GM19438 (cell line): ENCODE measurements at regions not wholly inside any gene's neighbourhood (a gene's known extent, or its start where the extent isn't known, plus 50 kb on each side); places are given as distances from the start of the nearest gene placed in this dataset.

ENCODE experiments used
- ATAC-seq: cut with Tn5 transposase; IDR thresholded peaks from one replicate; pipeline ENCODE4 v1.9.1; 2021; ENCODE audit warnings: low read depth; ENCODE audit not compliant: unreplicated experiment

DNA sequence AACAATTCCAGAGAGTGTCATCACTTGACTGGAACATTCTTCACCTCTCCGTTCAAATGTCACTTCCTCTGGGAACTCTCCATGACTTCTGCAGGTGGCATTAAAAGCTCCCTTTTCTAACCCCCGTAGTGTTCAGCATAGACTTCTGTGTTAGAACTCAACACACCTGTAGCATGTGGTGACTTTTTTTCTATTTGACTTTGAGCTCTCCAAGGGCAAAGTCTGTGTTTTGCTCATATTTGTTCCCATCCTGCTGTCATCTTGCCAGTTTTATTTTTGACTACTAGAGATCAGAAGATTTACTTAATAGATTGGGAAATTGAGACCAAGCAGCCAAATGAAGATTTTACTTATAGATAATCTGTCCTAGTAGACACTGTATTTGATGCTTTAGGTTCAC lies 367.1 kb downstream of the INSC start:
- ATAC-seq: no peak

DNA sequence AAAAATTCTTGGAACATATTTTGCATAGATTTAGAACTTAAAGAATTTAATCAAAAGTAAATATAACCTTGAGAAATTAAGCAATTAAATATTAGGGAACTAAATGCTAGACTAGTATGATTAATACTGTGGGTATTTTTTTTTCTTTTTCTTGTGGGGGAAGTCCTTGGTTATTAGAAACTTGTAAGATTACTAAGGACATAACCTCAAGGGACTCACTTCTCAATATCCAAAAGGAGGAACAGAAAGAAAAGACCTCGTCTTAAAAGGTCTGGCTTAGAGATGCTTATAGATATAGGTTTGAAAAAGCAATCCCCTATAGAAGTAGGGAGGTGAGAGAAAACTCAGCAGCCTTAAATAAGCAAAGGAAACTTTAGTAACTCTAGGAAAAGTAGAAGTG lies 368.5 kb downstream of the INSC start:
- no peak for ATAC-seq

DNA sequence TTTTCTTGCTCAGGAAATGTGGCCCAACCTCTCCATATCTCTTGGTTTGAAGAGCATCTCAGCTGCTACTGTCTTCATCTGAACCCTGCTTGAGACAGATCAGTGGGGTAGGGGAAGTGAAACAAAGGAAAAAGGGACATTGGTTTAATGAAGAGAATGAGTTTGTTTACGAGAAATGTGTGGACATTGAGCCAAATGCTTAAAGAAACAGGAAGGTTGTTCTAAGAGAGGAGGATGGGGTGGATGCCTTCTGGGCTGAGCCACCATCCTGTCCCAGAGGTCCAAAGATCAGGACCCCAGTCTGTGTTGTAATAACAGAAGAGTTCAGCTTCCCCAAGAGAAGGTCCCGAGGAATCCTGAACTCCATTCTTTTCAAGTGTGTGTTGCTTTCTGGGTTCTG lies 369.7 kb downstream of the INSC start:
- no peak for ATAC-seq

- no peak for ATAC-seq
These were observed 370.7 kb downstream of the INSC start for GRCh38 chr11:15485432-15485831.

DNA sequence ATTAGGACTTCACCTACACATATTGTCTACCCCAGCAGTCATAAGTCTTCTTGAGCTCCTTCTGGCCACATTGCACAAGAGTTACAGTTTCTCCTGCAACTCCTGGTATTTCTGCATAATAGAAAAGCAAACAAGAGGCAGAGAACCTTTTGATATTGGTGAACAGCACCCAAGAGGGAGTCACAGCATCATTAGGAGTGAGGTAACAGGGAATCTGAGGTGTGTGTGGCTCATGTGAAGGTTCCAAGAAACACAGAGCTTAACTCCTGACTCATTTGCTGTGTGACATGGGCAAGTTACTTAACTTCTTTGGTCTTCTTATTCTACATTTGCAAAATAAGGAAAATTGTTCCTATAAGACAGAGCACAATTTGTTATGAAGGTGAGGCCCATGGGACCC lies 374.6 kb downstream of the INSC start:
- no peak for ATAC-seq

DNA sequence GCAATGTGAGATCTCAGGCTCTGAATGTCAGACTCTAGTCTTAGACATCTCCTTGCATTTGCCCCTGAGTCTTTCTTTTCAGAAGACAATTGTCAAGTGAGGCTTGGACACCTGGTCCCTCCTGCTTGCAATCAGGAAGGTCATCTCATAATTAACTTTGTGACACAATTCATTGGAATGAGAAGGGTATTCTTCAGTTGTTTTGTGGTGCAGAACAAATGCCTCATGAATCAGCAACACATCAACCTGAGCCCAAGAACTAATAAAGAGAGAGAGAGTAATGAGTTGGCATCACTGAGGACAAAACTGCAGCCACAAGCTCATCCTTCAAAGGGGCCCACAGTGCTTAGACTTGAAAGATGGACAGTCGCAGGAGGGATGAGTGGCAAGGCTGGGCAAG lies 375.8 kb downstream of the INSC start:
- ATAC-seq: no peak

- no peak for ATAC-seq
These were observed 378.3 kb downstream of the INSC start for GRCh38 chr11:15493066-15493465.

DNA sequence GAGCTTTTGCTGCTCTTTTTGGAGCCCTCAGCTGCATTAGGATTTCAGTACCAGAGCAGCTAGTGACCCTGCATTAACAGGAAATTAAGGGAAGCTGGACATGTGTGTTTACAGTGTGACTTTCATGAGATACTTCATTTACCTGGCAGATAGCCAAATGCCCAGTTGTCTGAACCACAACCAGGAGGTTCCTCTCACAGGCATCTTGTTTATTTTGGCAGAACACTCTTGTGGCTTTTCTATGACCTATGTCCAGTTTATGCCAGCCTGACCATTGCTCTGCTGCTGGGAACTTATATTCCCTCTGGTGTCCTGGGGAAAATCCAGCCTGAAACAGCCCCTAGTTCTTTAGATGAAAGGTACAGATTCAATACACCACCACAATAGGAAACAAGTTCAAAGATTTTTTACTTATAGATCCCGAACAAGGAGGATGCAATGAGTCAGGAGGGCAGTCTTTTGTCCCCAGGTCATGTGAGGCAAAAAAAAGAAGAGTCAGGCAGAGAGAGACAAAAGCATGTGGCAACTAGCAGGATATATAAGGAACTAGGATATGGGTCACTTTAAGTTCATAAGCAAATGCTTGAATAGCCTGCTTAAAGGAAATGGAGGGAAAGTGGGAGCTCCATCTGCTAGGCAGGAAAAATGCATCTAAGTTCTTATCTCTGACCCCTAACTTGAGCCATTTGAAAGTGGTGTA lies 379.3 kb downstream of the INSC start:
- no peak for ATAC-seq

DNA sequence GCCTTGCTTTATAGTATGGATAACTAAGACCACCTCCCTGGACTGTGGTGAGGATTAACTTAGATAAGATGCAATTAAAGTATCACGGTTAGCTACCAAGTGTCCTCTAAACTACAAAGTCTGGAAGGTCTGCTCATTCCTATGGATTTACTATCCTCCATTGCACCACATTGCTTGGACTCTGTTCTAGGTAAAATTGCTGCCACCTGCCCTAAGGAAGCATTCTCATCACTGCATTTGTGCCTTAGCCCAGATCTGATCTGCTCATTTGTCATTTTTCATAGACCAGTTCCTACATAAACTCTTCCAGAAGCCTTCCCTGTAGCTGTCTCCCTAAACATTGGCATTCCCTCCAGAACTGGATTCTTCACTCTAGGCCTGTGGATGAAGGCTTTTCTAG lies 380.0 kb downstream of the INSC start:
- no peak for ATAC-seq

- no peak for ATAC-seq
These were observed 380.7 kb downstream of the INSC start for GRCh38 chr11:15495462-15495861.

DNA sequence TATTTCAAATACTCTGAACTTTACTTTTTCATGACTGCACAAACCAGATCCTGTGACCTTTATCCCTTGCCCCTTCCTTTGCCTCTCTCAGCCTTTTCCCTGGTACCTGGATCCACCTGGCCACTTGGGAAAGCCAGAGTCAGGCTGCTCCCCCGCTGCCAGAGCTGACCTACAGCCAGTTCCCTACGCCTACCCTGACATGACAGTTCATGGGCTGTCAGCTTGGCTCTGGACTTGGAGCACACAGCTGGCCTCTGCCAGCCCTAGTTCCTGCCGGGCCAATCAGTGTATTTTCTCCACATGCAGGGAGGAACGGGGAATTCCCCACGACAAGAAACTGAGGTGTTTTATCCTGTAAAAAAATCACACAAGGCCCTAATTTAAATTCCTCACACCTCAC lies 382.6 kb downstream of the INSC start:
- ATAC-seq: no peak

GRCh38 chr11:15499674-15500073 lies 385.0 kb downstream of the INSC start:
- ATAC-seq: no peak

DNA sequence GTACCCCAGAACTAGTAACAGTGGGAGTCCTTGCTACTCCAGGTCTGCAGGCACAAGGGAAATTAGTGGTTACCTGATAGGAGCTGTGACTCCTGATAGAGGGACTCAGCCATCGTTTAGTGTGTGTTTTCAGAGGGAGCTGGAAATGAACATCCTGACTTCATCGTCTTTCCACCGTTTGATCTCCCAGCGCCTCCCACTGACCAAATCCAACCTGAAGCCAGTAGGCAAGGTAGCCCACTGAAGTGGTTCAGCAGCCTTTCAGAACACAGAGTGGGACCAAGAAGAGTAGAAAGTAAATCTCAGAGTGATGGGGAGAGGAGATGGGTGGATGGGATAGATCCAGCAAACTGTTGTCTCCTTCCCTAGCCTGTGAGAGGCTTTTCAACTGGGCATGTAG lies 385.9 kb downstream of the INSC start:
- no peak for ATAC-seq

- ATAC-seq: no peak
These were observed 386.8 kb downstream of the INSC start for GRCh38 chr11:15501566-15501965.

DNA sequence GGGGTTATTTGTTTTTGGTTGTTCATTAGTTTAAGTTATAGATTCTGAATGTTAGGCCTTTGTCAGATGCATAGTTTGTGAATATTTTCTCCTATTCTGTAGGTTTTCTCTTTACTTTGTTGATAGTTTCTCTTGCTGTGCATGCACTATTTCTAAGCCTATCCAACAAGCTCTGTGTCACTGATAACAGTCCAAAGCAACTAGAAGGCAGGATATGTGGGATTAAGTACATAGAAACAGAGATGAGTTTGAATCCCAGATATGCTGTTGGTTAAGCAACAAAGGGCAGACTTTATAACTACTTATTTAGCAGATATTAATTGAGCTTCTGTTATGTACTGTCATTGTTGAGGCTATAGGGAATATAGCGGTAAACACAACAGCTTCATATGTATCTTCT lies 390.4 kb downstream of the INSC start:
- no peak for ATAC-seq

- no peak for ATAC-seq
These were observed 392.9 kb downstream of the INSC start for GRCh38 chr11:15507592-15507991.

- ATAC-seq: no peak
These were observed 394.4 kb downstream of the INSC start for GRCh38 chr11:15509082-15509481.

DNA sequence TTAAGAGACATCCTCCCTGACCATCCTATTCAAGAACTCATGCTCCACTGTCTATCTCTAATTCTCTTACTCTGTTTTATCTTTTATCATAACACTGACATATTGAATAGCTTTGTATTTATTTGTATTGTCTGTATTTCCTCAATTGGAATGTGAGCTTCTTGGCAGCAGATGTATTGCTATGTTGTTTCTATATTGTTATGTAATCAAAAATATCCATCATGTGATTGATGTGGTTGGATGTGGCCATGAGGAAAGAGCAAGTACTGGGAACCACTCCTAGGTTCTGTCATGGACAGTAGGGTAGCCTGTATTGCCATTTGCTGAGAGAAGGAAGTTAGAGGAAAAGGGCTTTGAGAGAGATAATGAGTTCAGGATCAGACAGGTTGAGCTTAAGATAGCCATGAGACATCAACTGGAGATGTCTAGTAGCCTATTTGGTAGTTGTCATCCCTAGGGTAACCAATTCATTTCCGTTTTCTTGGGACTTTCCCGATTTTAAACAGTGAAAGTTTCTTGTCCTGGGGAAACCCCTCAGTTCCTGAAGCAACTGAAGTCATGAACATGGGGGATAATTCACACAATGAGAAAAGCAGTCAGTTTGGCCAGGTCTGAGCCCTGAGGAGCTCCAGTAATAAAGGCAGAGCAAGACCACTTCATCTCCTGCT lies 404.5 kb downstream of the INSC start:
- peak; percentile 68 for ATAC-seq

DNA sequence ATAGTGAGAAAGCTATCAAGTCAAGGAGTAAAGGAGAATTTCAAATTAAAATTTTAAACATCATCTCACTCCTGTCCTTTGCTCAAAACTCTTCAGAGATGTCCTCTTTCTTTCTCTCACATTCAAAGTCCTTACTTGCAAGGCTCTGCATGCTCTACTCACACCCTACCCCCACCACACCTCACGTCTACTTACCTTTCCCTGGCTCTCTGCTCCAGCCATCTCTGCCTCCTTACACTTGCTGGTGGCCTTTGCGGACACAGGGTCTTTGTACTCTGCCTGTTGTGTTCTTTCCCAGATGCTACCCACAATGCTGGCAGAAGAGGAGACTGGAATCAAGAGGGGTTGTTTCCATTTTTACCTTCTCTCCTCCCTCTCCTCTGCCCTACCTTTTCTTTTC lies 405.2 kb downstream of the INSC start:
- ATAC-seq: no peak

DNA sequence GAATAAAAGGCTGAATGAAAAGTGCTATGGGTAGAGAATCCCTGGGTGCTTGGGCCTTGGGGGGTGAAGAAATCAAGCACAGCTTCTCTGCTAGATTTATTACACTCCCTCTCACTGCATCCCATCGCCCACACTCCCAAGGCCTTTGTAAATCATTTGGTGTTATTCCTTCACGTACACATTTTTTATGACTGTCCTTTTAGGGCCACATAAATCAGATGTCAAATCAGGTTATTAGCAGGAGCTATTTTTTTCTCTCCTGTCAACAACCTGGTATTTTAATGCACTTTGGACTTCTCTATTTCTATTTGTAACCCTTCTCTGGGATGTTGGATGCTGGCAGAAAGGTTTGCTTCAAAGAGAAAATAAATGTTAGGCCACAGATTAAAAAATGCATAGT lies 408.8 kb downstream of the INSC start:
- no peak for ATAC-seq

GRCh38 chr11:15525582-15525981 lies 410.9 kb downstream of the INSC start:
- ATAC-seq: no peak

DNA sequence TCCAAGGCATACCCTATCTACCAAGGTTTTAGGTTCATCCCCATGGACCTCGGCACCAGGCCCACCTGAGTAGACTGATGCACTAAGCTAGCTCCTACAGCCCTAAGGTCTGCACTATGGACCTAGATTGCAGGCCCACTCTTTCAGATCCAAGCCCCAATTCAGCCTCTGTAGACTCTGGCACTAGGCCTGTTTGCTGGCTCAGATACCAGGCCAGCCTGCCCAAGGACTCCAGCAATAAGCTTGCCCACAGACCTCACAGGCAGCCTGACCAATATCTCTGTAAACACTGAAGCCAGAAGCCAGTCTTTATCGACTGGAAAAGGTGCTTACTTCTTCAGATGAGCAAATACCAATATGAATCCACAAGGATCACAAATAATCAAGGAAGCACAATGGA lies 411.3 kb downstream of the INSC start:
- ATAC-seq: no peak
